ENCODE measurements at regions not wholly inside any gene's neighbourhood (a gene's known extent, or its start where the extent isn't known, plus 50 kb on each side); places are given as distances from the start of the nearest gene placed in this dataset.

GRCh38 chr14:87468531-87468930 lies 524.5 kb downstream of the GALC start:
- POLR2A ChIA-PET = no interaction called here
- intact Hi-C loops (cut with micrococcal nuclease) = no loop called here
- no peaks in the 10 kb centered on the region for H3K36me3 Mint-ChIP-seq
- H3K4me3 Mint-ChIP-seq = no peak overlapping the region
- no peaks in the 10 kb centered on the region for H3K4me1 Mint-ChIP-seq (ENCODE audit: low read depth)
- CTCF ChIA-PET = no interaction called here
- H3K9me3 Mint-ChIP-seq = no peaks in the 10 kb centered on the region
- DNase-seq = no peak
- no peaks in the 10 kb centered on the region for H3K27me3 Mint-ChIP-seq
- H3K27ac Mint-ChIP-seq = no peak overlapping the region

- ChIA-PET CTCF (no interaction called here), POLR2A (no interaction called here)
- H3K4me1 Mint-ChIP-seq (ENCODE audit: low read depth) = no peaks in the 10 kb centered on the region
- no peak overlapping the region for H3K27ac Mint-ChIP-seq
- H3K9me3 Mint-ChIP-seq = peaks cover 3% of the 10 kb centered on the region
- no peak overlapping the region for H3K4me3 Mint-ChIP-seq
- no peaks in the 10 kb centered on the region for H3K36me3 Mint-ChIP-seq
- H3K27me3 Mint-ChIP-seq = no peaks in the 10 kb centered on the region
- DNase-seq = no peak
- intact Hi-C loops (cut with micrococcal nuclease) = no loop called here
Observed at GRCh38 chr14:87467578-87467977, 525.4 kb downstream of the GALC start.

GRCh38 chr14:87465770-87466169 lies 527.2 kb downstream of the GALC start:
- Mint-ChIP-seq H3K27me3 (no peaks in the 10 kb centered on the region), H3K27ac (no peak overlapping the region), H3K4me1 (ENCODE audit: low read depth) (no peaks in the 10 kb centered on the region), H3K4me3 (no peak overlapping the region), H3K9me3 (peaks cover 3% of the 10 kb centered on the region), H3K36me3 (no peaks in the 10 kb centered on the region)
- intact Hi-C loops (cut with micrococcal nuclease) = no loop called here
- no peak for DNase-seq
- CTCF ChIA-PET = no interaction called here
- POLR2A ChIA-PET = no interaction called here

- intact Hi-C loops (cut with micrococcal nuclease) = no loop called here
- H3K4me1 Mint-ChIP-seq (ENCODE audit: low read depth) = no peaks in the 10 kb centered on the region
- POLR2A ChIA-PET = no interaction called here
Observed at GRCh38 chr14:87461704-87462103, 531.3 kb downstream of the GALC start.

GRCh38 chr14:87457720-87458119 lies 535.3 kb downstream of the GALC start:
- no peaks in the 10 kb centered on the region for H3K4me1 Mint-ChIP-seq (ENCODE audit: low read depth)
- POLR2A ChIA-PET = no interaction called here
- no peak overlapping the region for H3K27ac Mint-ChIP-seq
- DNase-seq = no peak
- H3K27me3 Mint-ChIP-seq = no peaks in the 10 kb centered on the region
- H3K4me3 Mint-ChIP-seq = no peak overlapping the region
- H3K9me3 Mint-ChIP-seq = peaks cover 2% of the 10 kb centered on the region
- no peaks in the 10 kb centered on the region for H3K36me3 Mint-ChIP-seq
- CTCF ChIA-PET = no interaction called here
- intact Hi-C loops (cut with micrococcal nuclease) = no loop called here

More at GRCh38 chr14:87461704-87462103, 531.3 kb downstream of the GALC start:
- Mint-ChIP-seq H3K27me3 (no peaks in the 10 kb centered on the region), H3K27ac (no peak overlapping the region), H3K9me3 (peaks cover 5% of the 10 kb centered on the region), H3K4me3 (no peak overlapping the region), H3K36me3 (no peaks in the 10 kb centered on the region)
- CTCF ChIA-PET = no interaction called here
- DNase-seq = no peak

- Mint-ChIP-seq H3K36me3 (no peaks in the 10 kb centered on the region), H3K27ac (no peak overlapping the region), H3K27me3 (no peaks in the 10 kb centered on the region), H3K4me1 (ENCODE audit: low read depth) (no peaks in the 10 kb centered on the region), H3K4me3 (no peak overlapping the region), H3K9me3 (peaks cover 5% of the 10 kb centered on the region)
- DNase-seq = no peak
- ChIA-PET POLR2A (no interaction called here), CTCF (no interaction called here)
- intact Hi-C loops (cut with micrococcal nuclease) = no loop called here
Observed at GRCh38 chr14:87450193-87450592, 542.8 kb downstream of the GALC start.

GRCh38 chr14:87449016-87449415 lies 544.0 kb downstream of the GALC start:
- no peaks in the 10 kb centered on the region for H3K4me1 Mint-ChIP-seq (ENCODE audit: low read depth)
- POLR2A ChIA-PET = no interaction called here
- intact Hi-C loops (cut with micrococcal nuclease) = no loop called here
- DNase-seq = no peak
- no peak overlapping the region for H3K27ac Mint-ChIP-seq
- H3K9me3 Mint-ChIP-seq = peaks cover 5% of the 10 kb centered on the region
- no peak overlapping the region for H3K4me3 Mint-ChIP-seq
- no peaks in the 10 kb centered on the region for H3K36me3 Mint-ChIP-seq
- H3K27me3 Mint-ChIP-seq = no peaks in the 10 kb centered on the region
- CTCF ChIA-PET = no interaction called here

- Mint-ChIP-seq H3K4me1 (ENCODE audit: low read depth) (no peaks in the 10 kb centered on the region), H3K27me3 (no peaks in the 10 kb centered on the region), H3K27ac (no peak overlapping the region), H3K9me3 (peaks cover 5% of the 10 kb centered on the region), H3K36me3 (no peaks in the 10 kb centered on the region), H3K4me3 (no peak overlapping the region)
- POLR2A ChIA-PET = no interaction called here
- CTCF ChIA-PET = no interaction called here
- DNase-seq = no peak
- intact Hi-C loops (cut with micrococcal nuclease) = no loop called here
Observed at GRCh38 chr14:87443787-87444186, 549.2 kb downstream of the GALC start.

GRCh38 chr14:87443039-87443438 lies 549.9 kb downstream of the GALC start:
- Mint-ChIP-seq H3K27ac (no peak overlapping the region), H3K36me3 (no peaks in the 10 kb centered on the region), H3K27me3 (no peaks in the 10 kb centered on the region), H3K4me1 (ENCODE audit: low read depth) (no peaks in the 10 kb centered on the region), H3K9me3 (peaks cover 5% of the 10 kb centered on the region), H3K4me3 (no peak overlapping the region)
- POLR2A ChIA-PET = no interaction called here
- intact Hi-C loops (cut with micrococcal nuclease) = no loop called here
- no peak for DNase-seq
- CTCF ChIA-PET = no interaction called here

- CTCF ChIA-PET = no interaction called here
- H3K27ac Mint-ChIP-seq = no peak overlapping the region
- intact Hi-C loops (cut with micrococcal nuclease) = no loop called here
- H3K4me3 Mint-ChIP-seq = no peak overlapping the region
- POLR2A ChIA-PET = no interaction called here
- H3K4me1 Mint-ChIP-seq (ENCODE audit: low read depth) = no peaks in the 10 kb centered on the region
- peaks cover 2% of the 10 kb centered on the region for H3K9me3 Mint-ChIP-seq
- no peaks in the 10 kb centered on the region for H3K36me3 Mint-ChIP-seq
- no peaks in the 10 kb centered on the region for H3K27me3 Mint-ChIP-seq
- DNase-seq = no peak
Observed at GRCh38 chr14:87437158-87437557, 555.8 kb downstream of the GALC start.

- H3K27me3 Mint-ChIP-seq = no peaks in the 10 kb centered on the region
- H3K4me1 Mint-ChIP-seq (ENCODE audit: low read depth) = no peaks in the 10 kb centered on the region
- peaks cover 4% of the 10 kb centered on the region for H3K9me3 Mint-ChIP-seq
- POLR2A ChIA-PET = no interaction called here
- no peak overlapping the region for H3K27ac Mint-ChIP-seq
- no peak overlapping the region for H3K4me3 Mint-ChIP-seq
- intact Hi-C loops (cut with micrococcal nuclease) = no loop called here
- H3K36me3 Mint-ChIP-seq = no peaks in the 10 kb centered on the region
- CTCF ChIA-PET = no interaction called here
- DNase-seq = no peak
Observed at GRCh38 chr14:87434680-87435079, 558.3 kb downstream of the GALC start.

- Mint-ChIP-seq H3K4me3 (no peak overlapping the region), H3K4me1 (ENCODE audit: low read depth) (no peaks in the 10 kb centered on the region), H3K9me3 (peaks cover 4% of the 10 kb centered on the region), H3K27ac (no peak overlapping the region), H3K27me3 (no peaks in the 10 kb centered on the region), H3K36me3 (no peaks in the 10 kb centered on the region)
- no peak for DNase-seq
- POLR2A ChIA-PET = no interaction called here
- intact Hi-C loops (cut with micrococcal nuclease) = no loop called here
- CTCF ChIA-PET = no interaction called here
Observed at GRCh38 chr14:87434011-87434410, 559.0 kb downstream of the GALC start.

- Mint-ChIP-seq H3K27ac (no peak overlapping the region), H3K4me3 (no peak overlapping the region), H3K36me3 (no peaks in the 10 kb centered on the region), H3K27me3 (no peaks in the 10 kb centered on the region), H3K9me3 (peaks cover 4% of the 10 kb centered on the region), H3K4me1 (ENCODE audit: low read depth) (no peaks in the 10 kb centered on the region)
- POLR2A ChIA-PET = no interaction called here
- intact Hi-C loops (cut with micrococcal nuclease) = no loop called here
- CTCF ChIA-PET = no interaction called here
- no peak for DNase-seq
Observed at GRCh38 chr14:87432698-87433097, 560.3 kb downstream of the GALC start.

GRCh38 chr14:87430810-87431209 lies 562.2 kb downstream of the GALC start:
- Mint-ChIP-seq H3K36me3 (no peaks in the 10 kb centered on the region), H3K4me1 (ENCODE audit: low read depth) (no peaks in the 10 kb centered on the region), H3K27ac (no peak overlapping the region), H3K27me3 (no peaks in the 10 kb centered on the region), H3K4me3 (no peak overlapping the region), H3K9me3 (peaks cover 5% of the 10 kb centered on the region)
- no peak for DNase-seq
- intact Hi-C loops (cut with micrococcal nuclease) = no loop called here
- CTCF ChIA-PET = no interaction called here
- POLR2A ChIA-PET = no interaction called here
